22Rv1 (cell line): ENCODE measurements at regions not wholly inside any gene's neighbourhood (a gene's known extent, or its start where the extent isn't known, plus 50 kb on each side); places are given as distances from the start of the nearest gene placed in this dataset.

ENCODE experiments used
- ZFX ChIP-seq: fragments of 450-650 bp; IDR thresholded peaks from 2 replicates; pipeline ENCODE4 v1.6.1; 2017; ENCODE audit warnings: antibody characterized with exemption, borderline replicate concordance
- TF ChIP-seq, protein P1 (sequence below): fragments of 450-650 bp; IDR thresholded peaks from 2 replicates; pipeline ENCODE4 v1.5.1; 2017; ENCODE audit warnings: mild to moderate bottlenecking

DNA sequence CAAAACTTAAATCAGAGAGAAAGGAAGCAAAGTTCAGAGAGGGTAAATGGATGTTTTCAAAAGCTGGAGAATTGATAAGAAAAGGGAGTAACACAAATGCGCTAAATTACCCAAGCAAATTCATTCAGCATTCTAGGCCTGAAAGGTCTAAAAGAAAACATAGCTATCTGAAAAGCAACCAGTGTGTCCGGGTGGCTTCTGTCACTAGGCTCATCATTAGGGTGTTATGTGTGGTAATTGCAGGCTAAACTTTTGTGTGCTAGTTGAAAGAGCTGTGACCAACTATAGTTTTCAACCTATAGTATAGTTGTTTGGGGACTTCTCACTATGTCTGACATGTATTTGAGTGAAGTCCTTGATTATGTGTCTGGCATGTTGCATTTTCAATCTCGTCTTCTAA lies 839.6 kb upstream of the ZEB2 start:
- TF ChIP-seq, protein P1, sequence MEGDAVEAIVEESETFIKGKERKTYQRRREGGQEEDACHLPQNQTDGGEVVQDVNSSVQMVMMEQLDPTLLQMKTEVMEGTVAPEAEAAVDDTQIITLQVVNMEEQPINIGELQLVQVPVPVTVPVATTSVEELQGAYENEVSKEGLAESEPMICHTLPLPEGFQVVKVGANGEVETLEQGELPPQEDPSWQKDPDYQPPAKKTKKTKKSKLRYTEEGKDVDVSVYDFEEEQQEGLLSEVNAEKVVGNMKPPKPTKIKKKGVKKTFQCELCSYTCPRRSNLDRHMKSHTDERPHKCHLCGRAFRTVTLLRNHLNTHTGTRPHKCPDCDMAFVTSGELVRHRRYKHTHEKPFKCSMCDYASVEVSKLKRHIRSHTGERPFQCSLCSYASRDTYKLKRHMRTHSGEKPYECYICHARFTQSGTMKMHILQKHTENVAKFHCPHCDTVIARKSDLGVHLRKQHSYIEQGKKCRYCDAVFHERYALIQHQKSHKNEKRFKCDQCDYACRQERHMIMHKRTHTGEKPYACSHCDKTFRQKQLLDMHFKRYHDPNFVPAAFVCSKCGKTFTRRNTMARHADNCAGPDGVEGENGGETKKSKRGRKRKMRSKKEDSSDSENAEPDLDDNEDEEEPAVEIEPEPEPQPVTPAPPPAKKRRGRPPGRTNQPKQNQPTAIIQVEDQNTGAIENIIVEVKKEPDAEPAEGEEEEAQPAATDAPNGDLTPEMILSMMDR: no peak
- no peak for TF ChIP-seq ZFX
